22Rv1 (cell line): ENCODE measurements at regions not wholly inside any gene's neighbourhood (a gene's known extent, or its start where the extent isn't known, plus 50 kb on each side); places are given as distances from the start of the nearest gene placed in this dataset.

Source experiments
- H3K27ac ChIP-seq: fragments of 450-650 bp; 2 replicates; pipeline ENCODE4 v1.5.1; 2017
- ZFX ChIP-seq: fragments of 450-650 bp; IDR thresholded peaks from 2 replicates; pipeline ENCODE4 v1.6.1; 2017; ENCODE audit warnings: antibody characterized with exemption, borderline replicate concordance
- TF ChIP-seq, protein P1 (sequence below): fragments of 450-650 bp; IDR thresholded peaks from 2 replicates; pipeline ENCODE4 v1.5.1; 2017; ENCODE audit warnings: mild to moderate bottlenecking

DNA sequence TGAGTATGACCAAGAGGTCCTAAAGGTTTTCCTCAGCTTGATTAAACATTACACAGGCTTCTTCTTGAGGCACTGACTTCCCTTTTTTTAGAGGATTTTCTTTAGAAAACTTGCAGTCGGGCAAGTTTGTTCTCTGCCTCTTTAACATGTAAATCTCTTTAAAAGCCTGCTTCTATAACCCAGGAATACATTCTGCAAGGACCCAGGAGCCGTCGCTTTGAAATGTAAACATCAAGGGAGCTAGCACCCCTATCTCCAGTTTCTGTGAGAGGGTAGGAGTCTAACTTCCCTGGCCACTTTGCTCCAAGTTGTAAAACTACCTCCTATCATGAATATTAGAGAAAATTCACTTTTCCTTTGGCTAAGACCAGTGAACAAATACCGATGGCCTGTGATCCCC lies 201.5 kb upstream of the CPHXL start:
- no peak for TF ChIP-seq ZFX
- TF ChIP-seq, protein P1, sequence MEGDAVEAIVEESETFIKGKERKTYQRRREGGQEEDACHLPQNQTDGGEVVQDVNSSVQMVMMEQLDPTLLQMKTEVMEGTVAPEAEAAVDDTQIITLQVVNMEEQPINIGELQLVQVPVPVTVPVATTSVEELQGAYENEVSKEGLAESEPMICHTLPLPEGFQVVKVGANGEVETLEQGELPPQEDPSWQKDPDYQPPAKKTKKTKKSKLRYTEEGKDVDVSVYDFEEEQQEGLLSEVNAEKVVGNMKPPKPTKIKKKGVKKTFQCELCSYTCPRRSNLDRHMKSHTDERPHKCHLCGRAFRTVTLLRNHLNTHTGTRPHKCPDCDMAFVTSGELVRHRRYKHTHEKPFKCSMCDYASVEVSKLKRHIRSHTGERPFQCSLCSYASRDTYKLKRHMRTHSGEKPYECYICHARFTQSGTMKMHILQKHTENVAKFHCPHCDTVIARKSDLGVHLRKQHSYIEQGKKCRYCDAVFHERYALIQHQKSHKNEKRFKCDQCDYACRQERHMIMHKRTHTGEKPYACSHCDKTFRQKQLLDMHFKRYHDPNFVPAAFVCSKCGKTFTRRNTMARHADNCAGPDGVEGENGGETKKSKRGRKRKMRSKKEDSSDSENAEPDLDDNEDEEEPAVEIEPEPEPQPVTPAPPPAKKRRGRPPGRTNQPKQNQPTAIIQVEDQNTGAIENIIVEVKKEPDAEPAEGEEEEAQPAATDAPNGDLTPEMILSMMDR, result no peak
- no peak overlapping the region for H3K27ac ChIP-seq

DNA sequence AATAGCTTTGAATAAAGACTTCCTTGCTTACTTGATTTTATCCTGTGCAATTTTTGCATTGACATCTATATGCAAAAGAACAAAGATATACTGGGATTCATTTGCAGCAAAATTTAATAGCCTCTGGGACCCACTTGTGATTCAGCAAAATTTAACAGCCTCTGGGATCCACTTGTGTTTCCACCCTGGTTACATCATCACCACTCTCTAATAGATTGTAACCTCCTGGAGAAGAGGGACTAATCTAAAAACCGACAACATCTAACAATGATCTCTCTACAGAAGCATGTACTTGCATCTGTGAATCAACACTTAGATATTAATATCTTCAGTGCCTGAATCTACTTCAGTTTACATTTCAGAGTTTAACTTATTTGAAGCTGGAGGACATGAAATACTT lies 202.0 kb upstream of the CPHXL start:
- TF ChIP-seq, protein P1, result no peak
- TF ChIP-seq ZFX, result no peak
- H3K27ac ChIP-seq, result no peak overlapping the region

DNA sequence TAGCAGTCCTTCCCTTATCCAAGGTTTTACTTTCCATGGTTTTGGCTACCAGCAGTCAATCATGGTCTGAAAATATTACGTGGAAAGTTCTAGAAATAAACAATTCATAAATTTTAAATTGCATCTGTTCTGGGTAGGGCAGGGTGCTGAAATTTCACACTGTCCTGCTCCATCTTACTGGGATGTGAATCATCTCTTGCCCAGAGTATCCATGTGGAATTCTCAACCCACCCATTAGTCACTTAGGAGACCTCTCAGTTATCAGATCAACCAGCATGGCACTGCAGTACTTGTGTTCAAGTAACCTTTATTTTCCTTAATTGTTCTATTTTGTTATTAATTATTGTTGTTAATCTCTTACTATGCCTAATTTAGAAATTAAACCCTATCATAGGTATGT lies 202.8 kb upstream of the CPHXL start:
- TF ChIP-seq, protein P1, result no peak
- TF ChIP-seq ZFX, result no peak

DNA sequence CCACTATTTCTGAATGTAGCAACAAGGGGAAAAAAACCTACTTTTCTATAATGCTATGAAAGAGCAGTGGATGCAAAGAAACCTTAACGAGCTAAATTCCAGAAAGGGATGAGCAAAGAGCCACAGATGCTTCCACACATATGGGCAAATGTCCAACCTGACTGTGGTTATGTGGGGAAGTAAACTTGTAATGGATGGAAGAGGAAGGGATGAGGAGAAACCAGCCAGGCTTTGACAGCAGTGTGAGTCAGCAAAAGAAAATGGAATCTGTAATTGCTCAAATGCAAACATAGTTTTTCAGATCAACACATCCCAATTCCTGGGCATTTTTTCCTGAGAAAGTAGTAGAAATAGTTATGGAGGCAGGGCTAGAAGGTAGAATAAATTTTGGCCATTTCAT lies 204.8 kb upstream of the CPHXL start:
- H3K27ac ChIP-seq, result no peak overlapping the region
- TF ChIP-seq, protein P1, result no peak
- no peak for TF ChIP-seq ZFX

More for the DNA sequence above, 202.8 kb upstream of the CPHXL start:
- H3K27ac ChIP-seq, result no peak overlapping the region

DNA sequence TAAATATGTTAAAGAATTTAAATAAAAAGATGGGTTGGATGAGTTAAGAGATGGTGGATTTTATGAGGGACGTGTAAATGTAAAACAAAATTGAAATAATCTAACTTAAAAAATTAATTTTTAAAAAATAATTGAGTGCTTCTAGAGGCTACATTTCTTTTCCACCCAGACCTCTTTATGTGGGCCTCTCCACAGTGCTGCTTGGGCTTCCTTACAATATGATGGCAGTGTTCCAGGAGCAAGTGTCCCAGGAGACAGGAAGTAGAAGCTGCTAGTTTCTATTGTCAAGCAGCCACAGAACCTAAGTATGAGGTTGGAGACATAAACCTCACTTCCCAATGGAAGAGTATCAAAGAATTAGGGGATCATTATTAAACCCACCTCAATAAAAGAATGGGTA lies 205.7 kb upstream of the CPHXL start:
- TF ChIP-seq, protein P1, result no peak
- TF ChIP-seq ZFX, result no peak
- H3K27ac ChIP-seq, result no peak overlapping the region

DNA sequence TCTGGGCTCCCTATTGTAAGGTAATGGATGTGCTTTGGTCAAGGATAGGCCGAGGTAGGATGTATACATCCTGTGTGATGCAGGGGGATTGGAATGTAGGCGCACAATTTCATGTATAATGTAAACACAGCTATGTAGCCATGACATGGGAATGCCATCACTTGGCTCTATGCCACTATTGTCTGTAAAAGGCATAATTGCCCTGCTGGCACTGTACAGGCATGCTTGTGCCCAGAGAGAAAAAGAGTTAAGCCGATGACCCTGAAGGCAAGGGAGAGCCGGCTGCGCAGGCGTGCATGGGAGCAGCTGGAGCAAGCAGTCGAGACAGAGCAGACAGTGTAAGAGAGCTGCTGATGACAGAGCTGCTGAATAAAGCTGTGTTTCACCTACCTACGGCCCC lies 212.5 kb upstream of the CPHXL start:
- H3K27ac ChIP-seq, result no peak overlapping the region
- TF ChIP-seq, protein P1, result no peak
- no peak for TF ChIP-seq ZFX

DNA sequence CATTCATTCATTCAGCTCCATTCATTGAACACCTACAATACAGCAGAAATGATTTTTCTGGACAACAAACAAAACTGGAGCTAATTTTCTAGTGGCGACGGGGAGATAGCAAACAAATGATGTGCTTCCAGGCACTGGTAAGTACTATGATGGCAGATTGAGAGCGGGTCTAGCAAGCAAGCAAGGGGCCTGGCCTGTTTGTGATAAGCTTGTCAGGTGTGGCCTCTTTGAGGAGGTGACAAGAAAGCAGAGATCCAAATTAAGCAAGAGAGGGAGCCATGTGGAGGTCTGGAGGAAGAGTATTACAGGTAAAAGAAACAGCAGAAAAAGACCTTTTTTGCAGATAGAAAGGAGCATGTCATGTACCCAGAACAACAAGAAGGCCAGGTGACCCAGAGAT lies 216.1 kb upstream of the CPHXL start:
- TF ChIP-seq ZFX, result no peak
- TF ChIP-seq, protein P1, result no peak
- no peak overlapping the region for H3K27ac ChIP-seq
